GM19351 (cell line): ENCODE measurements at regions not wholly inside any gene's neighbourhood (a gene's known extent, or its start where the extent isn't known, plus 50 kb on each side); places are given as distances from the start of the nearest gene placed in this dataset.
"Not testable (repeated sequence)": the region's sequence is repeated elsewhere in the genome, so short reads cannot be mapped to it uniquely, and the experiment has no call there.

Source experiments
- ATAC-seq: cut with Tn5 transposase; IDR thresholded peaks from one replicate; pipeline ENCODE4 v1.9.1; 2021; ENCODE audit warnings: mild to moderate bottlenecking, moderate library complexity; ENCODE audit not compliant: unreplicated experiment

GRCh38 chr12:97711392-97711791, 248.8 kb downstream of the RMST start:
- no peak for ATAC-seq

GRCh38 chr12:97713270-97713669, 250.7 kb downstream of the RMST start:
- no peak for ATAC-seq

DNA sequence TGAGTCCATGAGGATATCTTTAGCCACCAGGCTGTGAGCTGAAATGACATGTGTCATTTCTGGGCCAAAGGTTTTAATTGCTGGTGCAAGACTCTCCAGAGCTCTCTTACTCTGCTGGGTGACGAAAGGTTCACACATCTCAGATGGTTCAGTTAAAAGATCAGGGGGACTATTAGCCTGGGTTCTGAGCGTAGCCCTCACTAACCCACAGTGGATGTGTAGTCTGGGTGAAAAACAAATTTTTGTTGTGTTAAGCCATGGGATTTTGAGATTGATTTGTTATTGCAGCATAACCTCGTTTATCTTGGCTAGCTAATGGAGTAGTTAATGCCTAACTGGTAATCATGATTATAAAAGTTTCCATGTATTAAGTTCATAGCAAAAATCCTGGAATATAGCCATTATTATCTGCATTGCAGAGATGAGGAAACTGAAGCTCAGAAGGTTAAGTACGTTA, 251.5 kb downstream of the RMST start:
- no peak for ATAC-seq

GRCh38 chr12:97716356-97716755, 253.8 kb downstream of the RMST start:
- ATAC-seq, result no peak

DNA sequence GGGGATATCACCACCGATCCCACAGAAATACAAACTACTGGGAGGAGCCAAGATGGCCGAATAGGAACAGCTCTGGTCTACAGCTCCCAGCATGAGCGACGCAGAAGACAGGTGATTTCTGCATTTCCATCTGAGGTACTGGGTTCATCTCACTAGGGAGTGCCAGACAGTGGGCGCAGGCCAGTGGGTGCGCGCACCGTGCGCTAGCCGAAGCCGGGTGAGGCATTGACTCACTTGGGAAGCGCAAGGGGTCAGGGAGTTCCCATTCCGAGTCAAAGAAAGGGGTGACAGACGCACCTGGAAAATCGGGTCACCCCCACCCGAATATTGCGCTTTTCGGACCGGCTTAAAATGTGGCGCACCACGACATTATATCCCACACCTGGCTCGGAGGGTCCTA, 261.2 kb downstream of the RMST start:
- not testable (repeated sequence) for ATAC-seq

GRCh38 chr12:97745406-97746101, 282.9 kb downstream of the RMST start:
- ATAC-seq, result no peak

- no peak for ATAC-seq
Observed at GRCh38 chr12:97748298-97748697, 285.7 kb downstream of the RMST start.

- no peak for ATAC-seq
Observed at GRCh38 chr12:97751704-97752103, 289.1 kb downstream of the RMST start.

DNA sequence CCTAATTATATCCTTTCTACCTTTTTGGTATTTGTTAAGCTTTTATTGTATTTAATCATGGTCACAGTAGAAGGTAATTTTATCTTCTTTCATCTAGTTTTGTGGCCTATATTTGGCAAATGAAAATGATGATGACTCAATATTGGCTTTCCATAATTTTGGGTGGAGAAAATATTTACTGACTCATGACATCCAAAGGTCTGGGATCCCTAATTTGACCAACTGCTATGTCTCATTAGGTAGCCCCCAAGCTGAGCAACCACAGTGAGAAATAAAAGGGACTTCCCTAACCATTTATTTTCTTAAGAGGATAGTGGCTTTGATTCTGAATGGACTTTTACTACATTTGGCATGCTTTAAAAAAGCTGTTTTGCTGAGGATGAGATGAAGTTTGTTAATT, 289.5 kb downstream of the RMST start:
- no peak for ATAC-seq

GRCh38 chr12:97753332-97753731, 290.7 kb downstream of the RMST start:
- ATAC-seq, result no peak

- peak; percentile 83 for ATAC-seq
Observed at GRCh38 chr12:97754306-97754705, 291.7 kb downstream of the RMST start.

DNA sequence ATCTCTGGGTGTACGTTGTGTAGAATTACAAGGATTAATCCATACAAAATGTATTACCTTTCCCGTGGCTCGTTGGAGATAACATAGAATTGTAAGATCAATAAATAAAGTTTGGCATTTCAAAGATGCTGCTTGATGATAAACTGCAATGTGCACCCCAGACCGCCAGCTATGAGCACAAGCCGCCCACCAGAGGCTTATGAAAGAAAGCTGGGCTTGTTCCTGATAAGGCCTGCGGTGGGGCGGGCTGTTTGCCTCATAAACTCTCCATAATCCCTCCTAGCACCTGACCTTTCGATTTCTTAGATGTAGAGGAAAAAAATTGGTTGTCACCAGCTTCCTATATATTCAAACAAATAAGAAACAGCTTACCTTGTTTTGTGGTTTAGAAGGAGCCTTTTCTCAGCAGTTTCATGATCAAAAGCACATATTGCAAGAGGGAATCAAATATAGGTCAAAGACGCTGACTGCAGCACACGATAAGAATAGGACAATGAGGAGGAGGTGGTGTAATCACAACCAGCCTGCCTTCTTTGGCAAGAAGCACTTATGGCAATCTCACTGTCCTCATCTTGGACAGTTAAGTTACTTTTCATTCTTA, 293.6 kb downstream of the RMST start:
- no peak for ATAC-seq

DNA sequence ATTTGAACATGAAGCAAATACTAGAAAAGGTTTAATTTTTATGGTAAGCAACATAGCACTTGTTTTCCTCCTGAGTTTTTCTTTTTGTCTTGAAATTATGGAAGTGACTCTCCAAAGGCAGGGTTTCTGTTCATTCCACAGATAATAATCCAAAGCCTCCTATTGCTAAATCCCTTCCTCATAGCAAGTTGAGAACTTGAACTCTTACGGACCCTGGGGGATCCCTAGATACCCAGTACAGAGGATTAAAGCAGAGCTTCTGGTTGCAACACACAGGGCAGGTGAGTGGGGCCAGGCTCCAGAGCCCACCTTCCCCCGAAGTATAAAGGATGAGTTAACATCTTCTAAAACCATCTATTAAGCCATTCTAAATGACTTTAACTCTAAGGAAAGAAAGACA, 294.1 kb downstream of the RMST start:
- ATAC-seq, result no peak

GRCh38 chr12:97757481-97758193, 295.0 kb downstream of the RMST start:
- no peak for ATAC-seq

DNA sequence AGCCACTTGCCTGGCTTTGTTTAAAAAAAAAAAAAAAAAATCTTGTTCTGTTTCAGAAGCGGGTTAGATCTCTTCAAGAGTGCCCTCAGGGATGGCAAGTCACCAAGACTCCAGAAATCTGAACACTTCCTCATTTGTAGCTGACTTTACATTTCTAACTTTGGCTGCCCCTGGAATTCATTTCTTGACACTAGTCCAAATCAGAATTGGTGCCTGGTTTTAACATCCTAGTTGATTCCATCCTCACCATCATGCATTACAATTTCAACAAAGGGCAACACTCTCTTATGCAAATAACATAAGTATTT, 295.5 kb downstream of the RMST start:
- no peak for ATAC-seq

- no peak for ATAC-seq
Observed at GRCh38 chr12:97758586-97758985, 296.0 kb downstream of the RMST start.

GRCh38 chr12:97760601-97761000, 298.0 kb downstream of the RMST start:
- no peak for ATAC-seq

DNA sequence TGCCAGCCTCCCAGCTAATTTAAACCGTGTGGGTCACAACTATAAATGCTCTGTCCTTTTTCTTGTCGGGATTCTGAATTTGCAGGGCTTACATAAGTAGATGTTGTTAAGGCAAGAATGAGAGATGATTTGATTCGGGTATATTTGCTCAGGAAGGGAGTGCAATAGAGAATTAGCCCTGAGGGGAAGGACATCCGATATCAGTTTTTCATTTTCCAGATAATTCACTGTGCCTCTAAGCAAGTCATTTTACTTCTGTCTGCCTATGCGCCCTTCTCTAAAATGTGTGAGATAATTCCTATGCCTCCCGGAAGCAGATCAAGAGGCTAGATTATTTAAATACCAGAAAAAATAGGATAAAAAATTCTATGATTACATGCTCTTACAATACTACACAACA, 300.5 kb downstream of the RMST start:
- ATAC-seq, result no peak

GRCh38 chr12:97764700-97765099, 302.1 kb downstream of the RMST start:
- no peak for ATAC-seq

DNA sequence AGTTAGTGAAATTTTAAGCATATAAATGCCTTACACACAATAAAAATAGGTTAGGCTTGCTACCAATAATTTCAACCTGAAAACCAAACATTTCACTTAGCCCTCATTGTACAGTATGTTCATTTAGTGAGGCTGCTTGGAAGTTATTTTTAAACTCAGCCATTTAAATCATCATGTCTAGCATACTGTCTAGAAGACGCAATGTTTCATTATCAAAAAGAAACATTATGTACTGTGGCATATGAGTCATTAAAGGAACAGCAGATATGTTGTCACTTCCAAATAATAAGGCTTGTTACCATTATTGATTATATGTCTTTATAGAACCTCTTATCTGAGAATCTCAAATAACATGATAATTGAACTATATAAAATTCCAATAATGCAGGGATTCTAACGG, 304.7 kb downstream of the RMST start:
- ATAC-seq, result no peak

GRCh38 chr12:97778111-97778510, 315.5 kb downstream of the RMST start:
- ATAC-seq, result no peak

GRCh38 chr12:97781342-97781741, 318.7 kb downstream of the RMST start:
- no peak for ATAC-seq
